NCI-H2107 treated with DMSO at 0.1 percent for 48 hours (cell line): ENCODE measurements at regions not wholly inside any gene's neighbourhood (a gene's known extent, or its start where the extent isn't known, plus 50 kb on each side); places are given as distances from the start of the nearest gene placed in this dataset.
"Not testable (repeated sequence)": the region's sequence is repeated elsewhere in the genome, so short reads cannot be mapped to it uniquely, and the experiment has no call there.

Experiments used
- DNase-seq: peaks from one replicate; lab custom pipeline; 2025; ENCODE audit not compliant: unreplicated experiment; lab: John Stamatoyannopoulos, UW

DNA sequence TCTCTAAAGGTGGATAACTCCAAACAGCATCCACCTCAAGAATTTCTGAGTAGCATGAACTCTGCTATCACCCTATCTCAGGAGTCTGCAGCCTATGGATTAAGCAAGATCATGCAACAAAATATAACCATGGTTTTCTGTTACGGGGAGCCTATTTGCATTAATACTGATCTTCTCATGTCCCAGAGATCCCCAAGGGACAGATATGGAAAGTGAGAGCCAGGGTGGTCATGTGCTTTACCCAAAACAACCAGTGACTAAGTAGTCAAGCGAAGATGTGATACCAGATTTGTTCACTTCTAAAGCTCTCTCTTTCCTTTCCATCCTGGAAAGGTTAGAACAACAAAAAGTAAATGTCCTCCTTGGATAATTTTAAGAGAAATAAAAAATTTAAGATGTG is 125.1 kb downstream of the PRRX1 start:
- no peak for DNase-seq

DNA sequence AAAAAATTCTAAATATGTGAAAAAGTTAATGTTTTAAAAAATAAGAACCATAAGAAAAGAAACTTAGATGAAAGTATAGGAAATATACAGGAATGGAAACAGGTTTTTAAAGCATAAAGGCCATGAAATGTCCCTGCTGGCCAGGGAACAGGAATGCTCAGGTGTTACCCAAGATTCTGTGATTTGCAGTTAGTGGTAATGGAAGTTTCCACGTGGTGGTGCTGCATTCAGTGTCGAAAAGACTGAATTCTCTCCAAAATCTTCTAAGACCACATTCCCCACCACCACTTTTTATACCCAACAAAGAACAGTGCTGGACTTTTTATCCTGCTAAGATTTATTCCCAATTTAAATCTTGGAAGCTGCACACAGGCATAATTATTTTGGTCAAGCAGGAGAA is 126.2 kb downstream of the PRRX1 start:
- DNase-seq, result no peak

DNA sequence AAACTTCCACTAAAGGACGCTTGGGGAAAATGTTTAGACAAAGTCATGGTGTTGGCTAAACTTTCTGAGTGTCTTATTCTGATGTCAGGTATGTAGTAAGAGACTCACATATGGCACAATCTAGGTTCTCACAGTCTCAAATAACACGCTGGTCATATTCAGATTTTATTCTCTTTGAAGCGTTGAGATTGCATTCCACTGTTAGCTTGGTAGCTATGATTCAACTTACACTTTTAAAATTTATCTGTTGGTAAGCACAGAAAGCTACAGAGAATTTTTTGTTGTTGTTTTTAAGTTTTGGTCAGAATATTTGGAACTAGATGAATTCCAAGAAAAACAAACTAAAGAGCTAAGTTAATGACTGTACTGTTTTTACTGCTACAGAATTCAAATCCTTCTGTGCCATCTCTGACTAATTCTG is 126.7 kb downstream of the PRRX1 start:
- no peak for DNase-seq

DNA sequence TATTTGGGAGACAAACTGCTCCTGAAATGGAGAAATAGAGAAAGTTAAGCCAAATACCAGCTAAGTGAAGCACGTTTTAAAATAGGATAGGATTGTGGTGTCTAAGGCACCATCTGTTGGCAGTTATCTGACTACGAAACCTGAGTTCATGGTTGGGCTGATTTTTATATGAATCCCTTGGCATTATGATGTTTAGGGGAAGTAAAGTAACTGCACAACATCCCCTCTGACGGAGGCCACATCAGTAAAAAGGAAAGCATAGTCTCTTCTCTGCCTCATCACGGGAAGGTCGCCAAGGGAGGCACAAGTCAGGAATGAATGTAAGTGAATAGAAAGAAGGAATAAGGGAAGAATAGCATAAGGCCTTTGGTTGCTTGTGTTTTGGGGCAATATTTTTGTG is 128.0 kb downstream of the PRRX1 start:
- DNase-seq, result no peak

DNA sequence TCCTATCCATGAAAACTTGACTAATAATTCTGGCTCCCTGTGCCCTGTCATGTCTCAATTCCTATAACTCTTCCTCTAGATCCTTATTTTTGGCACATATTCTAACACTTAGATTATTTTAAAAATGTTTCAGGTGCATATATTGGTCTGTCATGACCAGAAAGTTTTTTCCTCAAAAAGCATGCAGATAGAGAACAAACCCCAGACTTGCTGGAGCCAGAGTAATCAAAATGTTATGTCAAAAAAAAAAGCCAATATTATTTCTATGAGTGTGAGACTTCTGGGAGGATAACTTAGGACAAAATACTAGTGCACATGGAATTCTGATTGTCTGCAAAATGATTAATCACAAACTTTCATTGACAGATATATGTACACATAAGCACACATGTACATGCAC is 135.1 kb upstream of the MROH9 start:
- DNase-seq, result no peak

DNA sequence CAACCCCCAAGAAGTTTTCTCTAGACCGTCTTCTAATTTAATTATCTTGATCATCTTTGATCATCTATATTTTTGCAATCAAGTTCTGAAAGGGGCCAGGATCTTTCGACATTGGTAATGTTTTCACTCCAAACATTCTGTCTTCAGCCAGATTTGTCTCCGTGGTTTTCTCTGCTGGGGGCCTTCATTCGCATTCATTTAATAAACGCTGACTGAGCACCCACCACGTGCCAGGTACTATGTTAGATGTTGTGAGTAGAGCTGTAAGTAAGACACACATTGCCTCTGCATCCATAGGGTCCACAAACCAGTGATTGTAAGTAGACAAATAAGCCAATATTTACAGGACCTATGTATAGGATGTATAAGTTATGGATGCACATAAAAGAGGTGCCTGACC is 134.5 kb upstream of the MROH9 start:
- DNase-seq, result no peak

DNA sequence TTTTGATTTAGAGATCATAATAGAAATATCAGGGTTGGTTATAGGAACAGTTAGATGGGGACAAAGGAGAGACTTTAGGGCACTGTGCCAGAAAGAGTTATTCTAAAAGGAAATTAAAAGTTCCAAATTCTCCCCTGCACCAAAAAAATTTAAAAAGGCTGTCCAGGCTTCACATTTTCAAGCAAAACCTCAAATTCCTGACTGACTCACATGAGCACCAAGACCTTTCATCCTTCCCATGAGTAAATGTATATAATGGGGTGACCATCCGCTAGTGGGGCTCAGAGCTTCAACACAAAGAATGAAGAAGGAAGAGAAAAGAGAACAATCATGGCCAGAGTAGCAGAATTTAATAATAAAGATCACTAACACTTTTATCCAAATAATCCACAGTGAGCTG is 131.6 kb upstream of the MROH9 start:
- DNase-seq, result no peak

DNA sequence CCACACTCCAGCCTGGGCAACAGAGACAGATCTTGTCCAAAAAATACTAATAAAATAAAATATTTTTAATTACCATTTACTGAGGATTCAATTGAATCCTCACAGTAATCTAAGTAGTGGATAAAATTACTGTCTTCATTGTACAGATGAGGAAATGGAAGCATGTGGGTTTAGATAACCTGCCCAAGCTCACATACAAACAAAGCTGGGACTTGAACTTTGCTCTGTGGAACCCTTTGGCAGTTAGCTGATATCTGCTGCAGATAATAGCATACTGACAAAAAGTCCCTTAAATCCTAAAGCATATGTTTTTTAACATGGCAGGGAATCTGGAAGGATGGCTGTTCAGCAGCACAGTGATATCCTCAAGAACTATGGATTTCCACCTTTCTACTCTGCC is 130.9 kb upstream of the MROH9 start:
- DNase-seq, result no peak

DNA sequence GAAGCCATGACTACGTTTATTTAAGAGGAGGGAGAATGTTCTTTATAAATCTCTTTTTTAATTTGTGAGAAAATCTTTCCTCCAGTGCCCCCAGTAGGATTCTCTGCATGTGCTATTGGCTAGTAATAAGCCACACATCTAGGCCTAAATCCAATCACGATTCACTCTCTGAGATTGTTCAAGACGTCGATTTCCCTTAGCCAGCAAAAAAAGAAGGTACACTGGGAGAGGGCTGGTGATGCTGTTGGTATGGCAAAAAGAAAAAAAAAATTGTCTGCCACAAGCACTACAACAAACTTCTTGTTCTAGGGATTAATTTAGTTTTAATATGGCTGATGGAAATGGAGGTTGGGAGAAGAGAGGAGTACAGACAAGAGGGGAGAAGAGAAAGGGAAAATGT is 130.5 kb upstream of the MROH9 start:
- no peak for DNase-seq

DNA sequence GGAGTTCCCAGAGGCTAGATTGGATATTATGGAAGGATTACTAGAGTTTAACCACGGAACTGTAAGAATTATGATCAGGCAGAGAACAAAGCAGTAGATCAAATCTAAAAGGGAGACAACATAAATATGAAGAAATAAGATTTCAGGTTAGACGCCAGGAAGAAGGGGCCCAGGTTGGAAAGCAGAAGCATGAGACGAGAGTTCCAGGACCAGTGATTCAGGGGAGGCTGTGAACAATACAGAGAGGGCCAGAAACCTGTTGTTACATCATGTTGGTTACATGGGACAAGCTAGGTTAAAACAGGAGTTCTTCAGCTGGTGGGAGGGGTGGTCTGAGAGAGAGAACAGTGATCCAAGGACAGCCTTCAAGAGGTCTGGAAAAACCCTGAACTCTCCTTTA is 128.4 kb upstream of the MROH9 start:
- no peak for DNase-seq

DNA sequence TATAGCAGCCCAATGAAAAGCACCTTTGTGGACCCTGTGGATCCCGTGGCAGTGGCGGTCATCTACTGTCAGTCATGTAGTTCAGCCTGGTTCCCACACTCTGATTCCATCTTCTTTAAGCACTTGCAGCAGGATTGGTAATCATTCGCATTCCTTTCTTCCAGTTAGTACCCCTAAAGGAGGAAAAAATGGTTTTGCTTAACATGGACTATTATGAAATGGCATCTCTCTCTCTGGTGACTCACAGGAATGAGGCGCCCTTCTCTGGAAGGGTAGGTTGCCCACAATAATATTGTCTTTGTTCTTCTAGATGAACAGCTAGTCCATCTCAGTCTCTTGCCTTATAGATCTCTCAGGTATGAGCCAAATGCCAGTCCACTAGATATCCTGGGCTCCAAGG is 127.9 kb upstream of the MROH9 start:
- no peak for DNase-seq

DNA sequence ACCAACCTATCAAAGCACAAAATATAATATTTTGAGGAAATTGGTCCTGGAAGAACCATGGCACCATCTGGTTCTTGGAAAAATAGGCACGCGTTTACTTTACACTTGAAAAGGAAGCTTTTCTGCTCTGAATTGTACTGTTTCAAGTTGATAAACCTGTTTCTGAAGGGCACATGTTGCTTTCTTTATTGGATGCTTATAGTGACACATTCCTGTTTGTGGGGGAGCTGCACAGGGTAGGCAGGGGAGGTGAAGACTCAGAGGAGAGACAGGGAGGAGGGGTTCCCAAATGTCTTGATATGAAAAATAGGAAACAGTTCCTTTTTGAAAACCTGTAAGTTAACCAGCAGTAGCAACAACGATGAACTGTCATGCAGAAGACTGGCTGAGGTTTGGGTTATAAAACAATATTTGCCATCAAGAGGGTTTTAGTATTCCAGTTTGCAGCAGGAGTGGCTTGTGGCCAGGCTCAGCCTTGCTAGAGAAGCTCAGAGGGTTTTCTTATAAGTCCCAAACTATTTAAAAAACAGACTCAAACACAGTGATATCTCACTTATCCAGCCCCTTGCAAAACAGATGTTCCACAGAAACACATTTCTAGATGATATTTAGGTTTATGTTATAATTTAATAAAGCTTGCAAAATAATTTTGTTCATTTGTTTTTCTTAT is 127.0 kb upstream of the MROH9 start:
- no peak for DNase-seq

DNA sequence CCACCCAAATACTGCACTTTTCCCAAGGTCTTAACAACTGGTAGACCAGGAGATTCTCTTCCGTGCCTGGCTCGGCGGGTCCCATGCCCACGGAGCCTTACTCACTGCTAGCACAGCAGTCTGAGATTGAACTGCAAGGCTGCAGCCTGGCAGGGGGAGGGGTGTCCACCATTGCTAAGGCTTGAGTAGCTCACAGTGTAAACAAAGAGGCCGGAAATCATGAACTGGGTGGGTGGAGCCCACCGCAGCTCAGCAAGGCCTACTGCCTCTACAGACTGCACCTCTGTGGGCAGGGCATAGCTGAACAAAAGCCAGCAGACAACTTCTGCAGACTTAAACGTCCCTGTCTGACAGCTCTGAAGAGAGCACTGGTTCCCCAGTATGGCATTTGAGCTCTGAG is 124.3 kb upstream of the MROH9 start:
- DNase-seq, result not testable (repeated sequence)

DNA sequence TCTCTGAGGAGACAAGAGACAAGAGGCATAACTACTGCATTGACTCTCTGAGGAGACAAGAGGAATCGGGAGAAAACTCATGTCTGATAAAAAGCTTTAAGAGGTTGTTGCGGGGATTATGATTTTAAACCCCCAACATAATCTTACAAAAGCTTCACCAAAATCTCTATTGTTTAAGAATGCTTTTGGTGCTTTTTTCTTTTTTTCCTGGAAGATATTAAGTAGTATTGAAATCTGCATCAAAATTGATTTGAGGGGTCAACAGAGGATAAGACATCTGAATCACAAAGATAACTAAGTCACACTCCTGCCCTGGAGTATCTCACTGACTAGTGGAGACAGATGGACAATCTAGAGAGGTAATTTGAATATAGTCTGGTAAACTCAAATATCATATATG is 115.6 kb upstream of the MROH9 start:
- no peak for DNase-seq

DNA sequence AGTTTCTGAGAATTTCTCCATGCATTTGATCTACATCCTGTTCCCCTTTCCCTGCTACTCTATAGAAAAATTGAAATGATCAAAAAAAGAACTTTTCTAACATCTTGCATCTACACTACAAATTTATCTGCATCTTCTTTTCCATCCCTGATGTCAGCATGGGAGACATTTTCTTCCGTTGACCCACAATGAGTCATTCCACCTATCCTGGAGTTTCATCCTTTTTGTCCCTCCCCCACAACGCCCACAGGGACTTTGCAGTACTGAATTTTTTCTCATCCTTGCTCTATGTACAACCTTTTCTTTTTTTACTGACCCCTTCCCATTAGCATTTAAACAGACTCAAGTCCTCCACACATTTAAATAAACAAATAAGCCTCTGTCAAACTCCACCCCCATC is 112.2 kb upstream of the MROH9 start:
- no peak for DNase-seq

DNA sequence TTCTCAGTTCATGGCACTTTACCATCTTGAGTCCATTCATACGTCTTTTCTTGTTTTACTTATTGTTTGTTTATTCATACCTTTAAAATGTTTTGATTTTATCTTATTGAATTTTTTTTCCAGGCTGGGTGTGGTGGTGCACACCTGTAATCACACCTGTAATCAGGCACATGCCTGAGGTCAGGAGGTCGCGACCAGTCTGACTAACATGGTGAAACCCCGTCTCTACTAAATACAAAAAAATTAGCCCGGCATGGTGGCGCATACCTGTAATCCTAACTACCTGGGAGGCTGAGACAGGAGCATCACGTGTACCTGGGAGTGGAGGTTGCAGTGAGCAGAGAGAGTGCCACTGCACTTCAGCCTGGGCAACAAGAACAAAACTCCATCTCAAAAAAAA is 104.1 kb upstream of the MROH9 start:
- no peak for DNase-seq

DNA sequence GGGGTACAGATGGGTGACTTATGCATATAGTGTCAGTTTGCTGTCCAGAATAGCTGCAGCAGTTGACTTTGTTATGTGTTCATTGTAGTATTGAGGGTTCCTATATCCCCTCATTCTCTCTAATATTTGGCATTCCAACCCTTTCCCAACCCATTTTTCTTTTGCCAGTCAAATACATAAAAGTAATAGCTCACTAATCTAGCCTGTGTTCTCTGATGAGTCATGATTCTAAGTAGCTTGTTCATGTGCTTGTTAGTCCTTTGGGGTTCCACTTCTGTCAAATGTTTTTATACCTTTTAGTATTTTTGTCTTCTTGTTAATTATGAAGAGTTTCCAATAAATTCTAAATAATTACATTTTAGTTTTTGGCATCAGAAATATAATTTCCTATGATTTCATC is 99.2 kb upstream of the MROH9 start:
- DNase-seq, result no peak

DNA sequence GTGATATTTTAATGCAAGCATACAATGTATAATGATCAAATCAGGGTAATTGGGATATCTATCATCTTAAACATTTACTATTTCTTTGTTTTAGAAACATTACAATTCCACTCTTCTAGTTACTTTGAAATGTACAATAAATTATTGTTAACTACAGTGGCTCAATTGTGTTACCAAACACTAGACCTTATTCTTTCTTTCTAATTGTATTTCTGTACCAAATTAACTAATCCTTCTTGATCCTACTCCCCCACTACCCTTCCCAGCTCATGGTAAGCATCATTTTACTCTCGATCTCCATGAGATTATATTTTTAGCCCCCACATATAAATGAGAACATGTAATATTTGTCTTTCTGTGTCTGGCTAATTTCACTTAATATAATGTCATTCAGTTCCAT is 95.0 kb upstream of the MROH9 start:
- no peak for DNase-seq

DNA sequence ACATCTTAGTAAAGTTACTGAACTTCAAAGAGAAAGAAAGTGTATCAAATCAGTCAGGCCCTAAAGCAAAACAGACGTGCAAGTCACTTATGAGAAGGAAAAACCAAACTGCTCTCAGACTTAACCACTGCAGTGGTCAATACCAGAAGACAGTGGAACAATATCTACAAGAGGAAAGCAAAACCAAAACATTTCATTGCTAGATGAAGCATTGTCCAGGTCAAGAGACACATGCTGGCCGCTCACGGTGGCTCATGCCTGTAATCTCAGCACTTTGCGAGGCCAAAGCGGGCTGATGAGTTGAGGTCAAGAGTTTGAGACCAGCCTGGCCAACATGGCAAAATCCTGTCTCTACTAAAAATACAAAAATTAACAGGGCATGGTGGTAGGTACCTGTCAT is 82.0 kb upstream of the MROH9 start:
- no peak for DNase-seq

DNA sequence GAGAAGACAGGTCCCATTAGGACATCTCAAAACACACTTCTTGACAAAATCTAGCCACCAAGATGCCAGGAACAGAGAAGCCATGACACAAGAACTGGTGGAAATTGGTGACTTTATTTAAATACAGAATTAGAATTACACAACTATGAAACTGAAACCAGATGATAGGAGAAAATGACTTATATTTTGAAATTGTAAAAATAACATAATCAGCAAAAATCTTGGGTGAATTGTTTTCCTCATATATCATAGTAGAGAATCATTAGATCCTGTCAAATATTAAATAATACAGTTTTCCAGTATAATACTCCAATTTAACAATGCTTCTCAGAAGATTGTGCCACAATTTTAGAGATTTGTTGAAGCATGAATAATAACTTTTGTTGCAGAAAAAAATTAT is 81.5 kb upstream of the MROH9 start:
- no peak for DNase-seq

DNA sequence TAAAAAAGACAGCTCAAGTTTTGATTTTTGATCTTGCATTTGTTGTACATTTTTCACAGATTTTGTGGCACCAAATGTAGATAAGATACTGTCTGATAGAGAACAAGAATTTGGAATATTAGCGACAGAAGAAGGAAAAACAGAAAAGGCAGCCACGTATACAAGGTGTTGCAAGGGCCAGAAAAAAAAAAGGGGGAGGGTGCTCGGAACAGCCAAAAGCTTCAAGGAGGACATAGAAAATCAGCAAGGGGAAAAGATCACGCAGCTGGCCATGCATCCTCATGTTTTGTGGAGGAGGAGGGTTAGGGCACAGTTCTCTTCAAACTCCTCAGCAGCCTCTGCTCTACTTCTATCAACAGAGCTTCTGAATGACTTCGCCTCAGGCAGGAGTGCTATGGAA is 80.7 kb upstream of the MROH9 start:
- no peak for DNase-seq

DNA sequence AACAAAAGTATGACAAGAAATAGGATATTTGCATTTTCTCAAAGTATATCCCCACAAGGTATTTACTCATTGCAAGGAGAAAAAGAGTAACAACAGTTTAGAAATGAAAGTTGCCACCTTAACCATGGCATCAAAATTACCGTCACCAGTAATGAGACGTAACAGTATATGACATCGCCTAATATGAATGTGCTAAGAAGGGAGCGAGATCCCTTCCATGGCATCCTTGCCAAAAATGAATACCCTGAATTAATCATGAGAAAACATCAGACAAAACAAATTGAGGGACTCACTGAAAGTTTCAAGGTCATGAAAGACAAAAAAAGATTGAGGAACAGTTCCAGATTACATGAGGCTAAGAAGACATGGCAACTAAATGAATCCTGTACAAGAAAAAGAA is 78.9 kb upstream of the MROH9 start:
- no peak for DNase-seq

DNA sequence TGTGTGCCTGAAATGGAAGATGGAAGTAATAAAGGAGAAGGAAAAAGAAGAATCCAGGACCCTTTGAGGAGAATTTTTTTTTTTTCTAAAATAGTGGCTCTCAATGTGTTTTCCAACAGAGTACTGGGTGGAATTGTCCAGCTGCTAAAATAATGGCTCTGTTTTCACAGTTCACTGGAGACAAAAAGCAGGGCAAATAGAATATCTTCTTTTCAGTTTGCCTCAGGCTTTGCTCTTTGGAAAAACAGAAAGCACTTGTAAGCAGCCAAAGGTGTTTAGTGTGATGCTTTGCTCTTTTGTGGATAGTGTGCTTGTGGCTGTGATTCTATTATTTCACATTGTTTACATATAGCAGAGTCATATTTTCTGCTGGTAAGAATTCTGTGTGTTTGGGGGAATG is 77.4 kb upstream of the MROH9 start:
- peak; percentile 9 for DNase-seq

DNA sequence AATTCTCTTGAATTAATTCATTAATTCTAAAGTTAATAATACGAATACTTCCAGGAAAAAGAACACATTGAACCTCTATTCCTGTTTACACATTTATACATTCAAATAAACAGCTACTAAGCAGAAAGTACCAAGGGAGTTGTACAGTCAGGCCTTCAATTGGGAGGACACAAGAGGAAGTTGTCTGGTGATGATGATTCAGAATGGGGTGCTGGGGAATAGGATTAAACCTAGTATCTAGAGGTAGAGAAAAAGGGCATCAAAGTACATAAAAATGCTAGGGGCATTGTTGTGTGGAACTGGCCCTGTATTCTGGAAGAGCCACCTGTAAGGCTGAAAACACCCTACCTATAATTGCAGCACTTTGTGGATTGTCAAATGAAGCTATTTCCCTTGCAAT is 71.7 kb upstream of the MROH9 start:
- DNase-seq, result no peak
